Mesothelial cell of epicardium (in vitro differentiated cells): ENCODE measurements at regions not wholly inside any gene's neighbourhood (a gene's known extent, or its start where the extent isn't known, plus 50 kb on each side); places are given as distances from the start of the nearest gene placed in this dataset.

ENCODE experiments used
- DNase-seq, 2 experiments: peaks; one replicate each; pipeline ENCODE4 v3.0.0; 2021; ENCODE audit warnings: low spot score in 2 of 2; ENCODE audit not compliant: unreplicated experiment in 2 of 2
- H3K27ac Mint-ChIP-seq: 2 replicates; pipeline ENCODE4 v1.8.0; 2021; ENCODE audit warnings: mixed read lengths
- H3K27me3 Mint-ChIP-seq: 2 replicates; pipeline ENCODE4 v1.8.0; 2021; ENCODE audit warnings: low read depth, mixed read lengths
- H3K36me3 Mint-ChIP-seq: 2 replicates; pipeline ENCODE4 v1.8.0; 2021; ENCODE audit warnings: mixed read lengths
- H3K4me1 Mint-ChIP-seq: 2 replicates; pipeline ENCODE4 v1.8.0; 2021; ENCODE audit warnings: mixed read lengths
- H3K4me3 Mint-ChIP-seq: 2 replicates; pipeline ENCODE4 v1.8.0; 2021; ENCODE audit warnings: mild to moderate bottlenecking, moderate library complexity, mixed read lengths
- H3K9me3 Mint-ChIP-seq: 2 replicates; pipeline ENCODE4 v1.8.0; 2021; ENCODE audit warnings: mixed read lengths
- CTCF ChIP-seq: fragments of 200-600 bp; sonication (generic); IDR thresholded peaks from one replicate; pipeline ENCODE4 v1.5.0; 2021; ENCODE audit warnings: antibody characterized with exemption; ENCODE audit not compliant: unreplicated experiment

GRCh38 chr2:75315436-75315835 is 116.1 kb upstream of the TACR1 start:
- H3K4me1 Mint-ChIP-seq, result no peaks in the 10 kb centered on the region
- DNase-seq, result no peak

GRCh38 chr2:75311993-75312392 is 112.7 kb upstream of the TACR1 start:
- H3K4me1 Mint-ChIP-seq, result no peaks in the 10 kb centered on the region
- DNase-seq, result no peak
- H3K36me3 Mint-ChIP-seq, result no peaks in the 10 kb centered on the region
- TF ChIP-seq CTCF, result no peak
- no peaks in the 10 kb centered on the region for H3K27me3 Mint-ChIP-seq
- no peak overlapping the region for H3K4me3 Mint-ChIP-seq
- H3K9me3 Mint-ChIP-seq, result peaks cover 3% of the 10 kb centered on the region
- H3K27ac Mint-ChIP-seq, result no peak overlapping the region

More at GRCh38 chr2:75315436-75315835, 116.1 kb upstream of the TACR1 start:
- no peaks in the 10 kb centered on the region for H3K36me3 Mint-ChIP-seq
- H3K9me3 Mint-ChIP-seq, result no peaks in the 10 kb centered on the region
- no peaks in the 10 kb centered on the region for H3K27me3 Mint-ChIP-seq
- no peak overlapping the region for H3K4me3 Mint-ChIP-seq
- no peak overlapping the region for H3K27ac Mint-ChIP-seq
- no peak for TF ChIP-seq CTCF

- no peak for DNase-seq
- no peaks in the 10 kb centered on the region for H3K27me3 Mint-ChIP-seq
- TF ChIP-seq CTCF, result no peak
- H3K36me3 Mint-ChIP-seq, result no peaks in the 10 kb centered on the region
- H3K27ac Mint-ChIP-seq, result no peak overlapping the region
- no peak overlapping the region for H3K4me3 Mint-ChIP-seq
- peaks cover 3% of the 10 kb centered on the region for H3K9me3 Mint-ChIP-seq
- H3K4me1 Mint-ChIP-seq, result no peaks in the 10 kb centered on the region
These were observed 112.2 kb upstream of the TACR1 start for GRCh38 chr2:75311521-75311920.

GRCh38 chr2:75310876-75311275 is 111.6 kb upstream of the TACR1 start:
- TF ChIP-seq CTCF, result no peak
- DNase-seq, result no peak
- no peaks in the 10 kb centered on the region for H3K36me3 Mint-ChIP-seq
- H3K4me1 Mint-ChIP-seq, result no peaks in the 10 kb centered on the region
- H3K27ac Mint-ChIP-seq, result no peak overlapping the region
- peaks cover 3% of the 10 kb centered on the region for H3K9me3 Mint-ChIP-seq
- H3K27me3 Mint-ChIP-seq, result no peaks in the 10 kb centered on the region
- H3K4me3 Mint-ChIP-seq, result no peak overlapping the region

GRCh38 chr2:75309596-75310463 is 110.5 kb upstream of the TACR1 start:
- Mint-ChIP-seq H3K27me3 (no peaks in the 10 kb centered on the region), H3K4me3 (no peak overlapping the region), H3K36me3 (no peaks in the 10 kb centered on the region), H3K27ac (no peak overlapping the region), H3K9me3 (peaks cover 3% of the 10 kb centered on the region), H3K4me1 (no peaks in the 10 kb centered on the region)
- no peak for TF ChIP-seq CTCF
- DNase-seq, result no peak
